GM23338 (cell line): ENCODE measurements at regions not wholly inside any gene's neighbourhood (a gene's known extent, or its start where the extent isn't known, plus 50 kb on each side); places are given as distances from the start of the nearest gene placed in this dataset.

Experiments
- EZH2 ChIP-seq: fragments of 200-600 bp; sonication (generic); IDR thresholded peaks from one replicate; pipeline ENCODE4 v1.8.0; 2017; ENCODE audit warnings: antibody characterized with exemption, mild to moderate bottlenecking, low read depth; ENCODE audit not compliant: unreplicated experiment
- POLR2AphosphoS5 ChIP-seq: IDR thresholded peaks from 2 replicates; pipeline ENCODE4 v1.6.1; 2016; ENCODE audit warnings: antibody characterized with exemption, low read depth
- ZNF114 ChIP-seq: fragments of 250-450 bp; sonication (Bioruptor Pico); IDR thresholded peaks from 2 replicates; pipeline ENCODE4 v1.5.0; 2020; ENCODE audit warnings: mild to moderate bottlenecking, moderate library complexity
- TF ChIP-seq, protein P1 (sequence below): IDR thresholded peaks from one replicate; pipeline ENCODE4 v1.6.1; 2018; ENCODE audit warnings: antibody characterized with exemption; ENCODE audit not compliant: unreplicated experiment
- TF ChIP-seq, protein P2 (sequence below), 2 experiments: fragments of 200-600 bp in 1 of 2; sonication (generic) in 1 of 2; conservative IDR thresholded peaks; 2 replicates each; pipeline versions ENCODE4 v1.5.1 to v1.6.1; 2016 to 2017; ENCODE audit warnings: antibody characterized with exemption in 2 of 2, low read depth in 2 of 2, mild to moderate bottlenecking in 2 of 2, moderate library complexity in 1 of 2

DNA sequence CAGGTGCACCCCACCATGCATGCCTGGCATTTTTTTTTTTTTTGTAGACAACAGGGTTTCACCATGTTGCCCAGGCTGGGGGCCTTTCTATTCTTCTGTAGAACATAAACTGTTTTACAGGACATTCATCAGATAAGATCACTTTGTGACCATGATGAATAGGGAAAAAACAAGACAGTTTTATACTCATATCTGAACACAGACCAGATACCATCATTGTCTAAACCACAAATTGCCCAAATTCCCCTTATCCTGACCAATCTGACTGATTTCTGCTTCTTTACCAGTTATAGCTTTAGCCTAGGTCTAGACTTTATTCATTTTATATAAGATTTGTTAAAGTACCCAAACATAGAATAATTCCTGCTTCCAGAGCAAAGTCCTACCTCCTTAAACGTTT is 1699.3 kb upstream of the TMEFF2 start:
- TF ChIP-seq, protein P1, sequence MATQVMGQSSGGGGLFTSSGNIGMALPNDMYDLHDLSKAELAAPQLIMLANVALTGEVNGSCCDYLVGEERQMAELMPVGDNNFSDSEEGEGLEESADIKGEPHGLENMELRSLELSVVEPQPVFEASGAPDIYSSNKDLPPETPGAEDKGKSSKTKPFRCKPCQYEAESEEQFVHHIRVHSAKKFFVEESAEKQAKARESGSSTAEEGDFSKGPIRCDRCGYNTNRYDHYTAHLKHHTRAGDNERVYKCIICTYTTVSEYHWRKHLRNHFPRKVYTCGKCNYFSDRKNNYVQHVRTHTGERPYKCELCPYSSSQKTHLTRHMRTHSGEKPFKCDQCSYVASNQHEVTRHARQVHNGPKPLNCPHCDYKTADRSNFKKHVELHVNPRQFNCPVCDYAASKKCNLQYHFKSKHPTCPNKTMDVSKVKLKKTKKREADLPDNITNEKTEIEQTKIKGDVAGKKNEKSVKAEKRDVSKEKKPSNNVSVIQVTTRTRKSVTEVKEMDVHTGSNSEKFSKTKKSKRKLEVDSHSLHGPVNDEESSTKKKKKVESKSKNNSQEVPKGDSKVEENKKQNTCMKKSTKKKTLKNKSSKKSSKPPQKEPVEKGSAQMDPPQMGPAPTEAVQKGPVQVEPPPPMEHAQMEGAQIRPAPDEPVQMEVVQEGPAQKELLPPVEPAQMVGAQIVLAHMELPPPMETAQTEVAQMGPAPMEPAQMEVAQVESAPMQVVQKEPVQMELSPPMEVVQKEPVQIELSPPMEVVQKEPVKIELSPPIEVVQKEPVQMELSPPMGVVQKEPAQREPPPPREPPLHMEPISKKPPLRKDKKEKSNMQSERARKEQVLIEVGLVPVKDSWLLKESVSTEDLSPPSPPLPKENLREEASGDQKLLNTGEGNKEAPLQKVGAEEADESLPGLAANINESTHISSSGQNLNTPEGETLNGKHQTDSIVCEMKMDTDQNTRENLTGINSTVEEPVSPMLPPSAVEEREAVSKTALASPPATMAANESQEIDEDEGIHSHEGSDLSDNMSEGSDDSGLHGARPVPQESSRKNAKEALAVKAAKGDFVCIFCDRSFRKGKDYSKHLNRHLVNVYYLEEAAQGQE: no peak
- TF ChIP-seq, protein P2, sequence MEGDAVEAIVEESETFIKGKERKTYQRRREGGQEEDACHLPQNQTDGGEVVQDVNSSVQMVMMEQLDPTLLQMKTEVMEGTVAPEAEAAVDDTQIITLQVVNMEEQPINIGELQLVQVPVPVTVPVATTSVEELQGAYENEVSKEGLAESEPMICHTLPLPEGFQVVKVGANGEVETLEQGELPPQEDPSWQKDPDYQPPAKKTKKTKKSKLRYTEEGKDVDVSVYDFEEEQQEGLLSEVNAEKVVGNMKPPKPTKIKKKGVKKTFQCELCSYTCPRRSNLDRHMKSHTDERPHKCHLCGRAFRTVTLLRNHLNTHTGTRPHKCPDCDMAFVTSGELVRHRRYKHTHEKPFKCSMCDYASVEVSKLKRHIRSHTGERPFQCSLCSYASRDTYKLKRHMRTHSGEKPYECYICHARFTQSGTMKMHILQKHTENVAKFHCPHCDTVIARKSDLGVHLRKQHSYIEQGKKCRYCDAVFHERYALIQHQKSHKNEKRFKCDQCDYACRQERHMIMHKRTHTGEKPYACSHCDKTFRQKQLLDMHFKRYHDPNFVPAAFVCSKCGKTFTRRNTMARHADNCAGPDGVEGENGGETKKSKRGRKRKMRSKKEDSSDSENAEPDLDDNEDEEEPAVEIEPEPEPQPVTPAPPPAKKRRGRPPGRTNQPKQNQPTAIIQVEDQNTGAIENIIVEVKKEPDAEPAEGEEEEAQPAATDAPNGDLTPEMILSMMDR (conservative IDR thresholded peaks at IDR 0.05; ENCODE audit: low read depth in 2 of 2): no peak
- TF ChIP-seq POLR2AphosphoS5 (no peak), EZH2 (no peak), ZNF114 (CRISPR knock-in tag) (no peak)
